PC-3 (cell line): ENCODE measurements at regions not wholly inside any gene's neighbourhood (a gene's known extent, or its start where the extent isn't known, plus 50 kb on each side); places are given as distances from the start of the nearest gene placed in this dataset.

Source experiments
- EZH2 ChIP-seq: fragments of 300-600 bp; sonication (generic); IDR thresholded peaks from one replicate; pipeline ENCODE4 v1.6.1; 2017; ENCODE audit warnings: antibody characterized with exemption, mild to moderate bottlenecking, low read length; ENCODE audit not compliant: unreplicated experiment
- EZH2phosphoT487 ChIP-seq: fragments of 300-600 bp; sonication (generic); IDR thresholded peaks from 2 replicates; pipeline ENCODE4 v1.6.1; 2018; ENCODE audit warnings: mild to moderate bottlenecking, antibody characterized with exemption, low read length, borderline replicate concordance
- TF ChIP-seq, protein P1 (sequence below): fragments of 300-600 bp; sonication (generic); conservative IDR thresholded peaks from 2 replicates; pipeline ENCODE4 v1.5.1; 2017; ENCODE audit warnings: antibody characterized with exemption, low read depth, mild to moderate bottlenecking, low read length

DNA sequence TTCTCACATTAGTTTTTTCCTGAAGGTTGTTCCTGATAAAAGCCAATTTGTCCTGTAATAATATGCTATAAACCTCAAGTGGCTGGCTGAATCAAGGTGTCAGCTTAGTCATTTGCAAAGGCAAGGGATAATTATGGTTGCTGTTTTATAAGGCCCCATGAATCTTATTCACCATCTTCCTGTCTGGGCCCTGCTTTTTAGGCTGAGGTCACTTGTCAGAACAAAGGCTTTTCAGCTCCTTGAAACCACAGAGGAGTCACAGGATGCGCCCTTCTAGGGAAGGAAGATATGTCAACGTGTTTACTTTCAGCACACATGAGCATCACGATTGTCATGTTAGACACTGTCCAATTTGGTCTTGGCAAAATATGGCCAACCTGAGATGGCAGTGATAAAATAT, 64.8 kb upstream of the NAA20 start:
- TF ChIP-seq, protein P1, sequence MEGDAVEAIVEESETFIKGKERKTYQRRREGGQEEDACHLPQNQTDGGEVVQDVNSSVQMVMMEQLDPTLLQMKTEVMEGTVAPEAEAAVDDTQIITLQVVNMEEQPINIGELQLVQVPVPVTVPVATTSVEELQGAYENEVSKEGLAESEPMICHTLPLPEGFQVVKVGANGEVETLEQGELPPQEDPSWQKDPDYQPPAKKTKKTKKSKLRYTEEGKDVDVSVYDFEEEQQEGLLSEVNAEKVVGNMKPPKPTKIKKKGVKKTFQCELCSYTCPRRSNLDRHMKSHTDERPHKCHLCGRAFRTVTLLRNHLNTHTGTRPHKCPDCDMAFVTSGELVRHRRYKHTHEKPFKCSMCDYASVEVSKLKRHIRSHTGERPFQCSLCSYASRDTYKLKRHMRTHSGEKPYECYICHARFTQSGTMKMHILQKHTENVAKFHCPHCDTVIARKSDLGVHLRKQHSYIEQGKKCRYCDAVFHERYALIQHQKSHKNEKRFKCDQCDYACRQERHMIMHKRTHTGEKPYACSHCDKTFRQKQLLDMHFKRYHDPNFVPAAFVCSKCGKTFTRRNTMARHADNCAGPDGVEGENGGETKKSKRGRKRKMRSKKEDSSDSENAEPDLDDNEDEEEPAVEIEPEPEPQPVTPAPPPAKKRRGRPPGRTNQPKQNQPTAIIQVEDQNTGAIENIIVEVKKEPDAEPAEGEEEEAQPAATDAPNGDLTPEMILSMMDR, result no peak
- TF ChIP-seq EZH2 (no peak), EZH2phosphoT487 (no peak)
